ENCODE measurements at regions not wholly inside any gene's neighbourhood (a gene's known extent, or its start where the extent isn't known, plus 50 kb on each side); places are given as distances from the start of the nearest gene placed in this dataset.

DNA sequence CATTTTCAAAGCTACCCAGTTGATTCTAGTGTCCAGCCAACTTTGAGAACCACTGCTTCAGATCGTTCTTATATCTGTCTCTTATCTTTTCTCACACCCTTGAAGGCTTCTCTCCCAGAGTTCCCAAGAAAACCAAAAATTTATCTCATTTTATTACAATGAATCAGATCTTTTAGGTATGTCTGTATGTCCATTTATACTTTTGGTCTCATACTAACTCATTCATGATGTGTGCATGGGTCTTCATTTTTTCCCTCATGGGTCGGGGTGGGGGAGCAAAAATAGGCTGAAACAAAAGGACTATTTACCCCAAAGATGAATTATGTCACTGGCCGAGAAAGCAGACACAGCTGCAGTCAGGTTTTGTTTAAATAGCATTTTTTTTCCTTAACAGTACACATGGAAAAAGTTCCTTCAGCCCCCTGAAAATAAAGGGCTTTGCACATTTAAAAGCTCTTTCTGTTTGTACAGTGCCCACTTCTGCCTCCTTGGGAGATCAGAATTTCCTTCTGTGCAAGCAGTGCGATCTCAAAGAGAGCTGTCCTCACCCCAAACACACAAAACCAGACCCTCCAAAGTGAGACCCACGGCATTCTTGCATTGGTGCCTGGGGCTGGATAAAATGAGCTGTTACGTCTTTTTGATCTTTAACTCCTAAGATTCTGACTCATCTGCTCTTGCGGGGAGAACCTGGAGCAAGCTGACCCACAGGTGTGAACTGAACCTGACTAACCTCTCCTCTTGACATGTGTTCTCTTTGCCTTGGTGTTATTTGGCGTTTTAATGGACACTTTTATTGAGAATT, 251.2 kb upstream of the ELAC2 start:
- H3K9me3 Mint-ChIP-seq: no peaks in the 10 kb centered on the region
- TF ChIP-seq, protein P1, sequence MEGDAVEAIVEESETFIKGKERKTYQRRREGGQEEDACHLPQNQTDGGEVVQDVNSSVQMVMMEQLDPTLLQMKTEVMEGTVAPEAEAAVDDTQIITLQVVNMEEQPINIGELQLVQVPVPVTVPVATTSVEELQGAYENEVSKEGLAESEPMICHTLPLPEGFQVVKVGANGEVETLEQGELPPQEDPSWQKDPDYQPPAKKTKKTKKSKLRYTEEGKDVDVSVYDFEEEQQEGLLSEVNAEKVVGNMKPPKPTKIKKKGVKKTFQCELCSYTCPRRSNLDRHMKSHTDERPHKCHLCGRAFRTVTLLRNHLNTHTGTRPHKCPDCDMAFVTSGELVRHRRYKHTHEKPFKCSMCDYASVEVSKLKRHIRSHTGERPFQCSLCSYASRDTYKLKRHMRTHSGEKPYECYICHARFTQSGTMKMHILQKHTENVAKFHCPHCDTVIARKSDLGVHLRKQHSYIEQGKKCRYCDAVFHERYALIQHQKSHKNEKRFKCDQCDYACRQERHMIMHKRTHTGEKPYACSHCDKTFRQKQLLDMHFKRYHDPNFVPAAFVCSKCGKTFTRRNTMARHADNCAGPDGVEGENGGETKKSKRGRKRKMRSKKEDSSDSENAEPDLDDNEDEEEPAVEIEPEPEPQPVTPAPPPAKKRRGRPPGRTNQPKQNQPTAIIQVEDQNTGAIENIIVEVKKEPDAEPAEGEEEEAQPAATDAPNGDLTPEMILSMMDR (IDR thresholded peaks at IDR 0.05): no peak
- DNase-seq (no peak), ATAC-seq (ENCODE audit: low read depth) (no peak)
- H3K4me1 Mint-ChIP-seq: no peaks in the 10 kb centered on the region
- H3K36me3 Mint-ChIP-seq (ENCODE audit: low read depth): no peaks in the 10 kb centered on the region
- POLR2A ChIA-PET: no interaction called here
- H3K4me3 Mint-ChIP-seq: no peak overlapping the region
- intact Hi-C loops (cut with micrococcal nuclease): no loop called here
- no peaks in the 10 kb centered on the region for H3K27me3 Mint-ChIP-seq
- H3K27ac Mint-ChIP-seq: no peak overlapping the region
- CTCF ChIA-PET: no interaction called here

GRCh38 chr17:13266606-13267005, 248.8 kb upstream of the ELAC2 start:
- no peak overlapping the region for H3K27ac Mint-ChIP-seq
- intact Hi-C loops (cut with micrococcal nuclease): no loop called here
- H3K4me1 Mint-ChIP-seq: no peaks in the 10 kb centered on the region
- no peak overlapping the region for H3K4me3 Mint-ChIP-seq
- TF ChIP-seq, protein P1 (IDR thresholded peaks at IDR 0.05): no peak
- CTCF ChIA-PET: no interaction called here
- no peak for ATAC-seq (ENCODE audit: low read depth)
- H3K27me3 Mint-ChIP-seq: no peaks in the 10 kb centered on the region
- no peaks in the 10 kb centered on the region for H3K36me3 Mint-ChIP-seq (ENCODE audit: low read depth)
- no peaks in the 10 kb centered on the region for H3K9me3 Mint-ChIP-seq
- no peak for DNase-seq
- POLR2A ChIA-PET: no interaction called here

GRCh38 chr17:13265311-13265710, 247.5 kb upstream of the ELAC2 start:
- ATAC-seq (ENCODE audit: low read depth): no peak

GRCh38 chr17:13263746-13264145, 245.9 kb upstream of the ELAC2 start:
- ChIA-PET CTCF (no interaction called here), POLR2A (no interaction called here)
- Mint-ChIP-seq H3K27me3 (no peaks in the 10 kb centered on the region), H3K4me1 (no peaks in the 10 kb centered on the region), H3K36me3 (ENCODE audit: low read depth) (no peaks in the 10 kb centered on the region), H3K9me3 (no peaks in the 10 kb centered on the region), H3K27ac (no peak overlapping the region), H3K4me3 (no peak overlapping the region)
- ATAC-seq (ENCODE audit: low read depth) (no peak), DNase-seq (no peak)
- TF ChIP-seq, protein P1 (IDR thresholded peaks at IDR 0.05): no peak
- intact Hi-C loops (cut with micrococcal nuclease): no loop called here

More at GRCh38 chr17:13265311-13265710, 247.5 kb upstream of the ELAC2 start:
- POLR2A ChIA-PET: no interaction called here
- intact Hi-C loops (cut with micrococcal nuclease): no loop called here
- Mint-ChIP-seq H3K27ac (no peak overlapping the region), H3K36me3 (ENCODE audit: low read depth) (no peaks in the 10 kb centered on the region), H3K4me3 (no peak overlapping the region), H3K27me3 (no peaks in the 10 kb centered on the region), H3K9me3 (no peaks in the 10 kb centered on the region), H3K4me1 (no peaks in the 10 kb centered on the region)
- DNase-seq: no peak
- CTCF ChIA-PET: no interaction called here
- TF ChIP-seq, protein P1 (IDR thresholded peaks at IDR 0.05): no peak

DNA sequence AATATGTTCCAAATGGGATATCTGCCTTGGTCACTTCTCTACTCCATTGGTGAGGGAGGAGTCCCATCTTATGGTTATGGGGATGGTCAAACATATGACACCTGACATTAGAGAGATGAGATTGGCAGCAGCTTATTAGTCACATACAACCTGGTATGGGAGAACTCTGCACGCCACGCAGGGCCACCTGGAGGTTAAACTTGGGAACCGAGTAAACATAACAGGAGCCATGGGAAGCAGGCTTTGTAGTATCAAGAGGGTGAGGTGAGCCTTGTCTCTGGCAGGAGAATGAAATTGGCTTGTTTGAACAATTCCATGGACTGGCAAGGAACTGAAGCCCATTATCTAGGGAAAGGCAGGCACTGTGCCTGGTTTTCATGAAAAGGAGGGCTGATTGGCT, 238.7 kb upstream of the ELAC2 start:
- no peak overlapping the region for H3K27ac Mint-ChIP-seq
- no peaks in the 10 kb centered on the region for H3K36me3 Mint-ChIP-seq (ENCODE audit: low read depth)
- ChIA-PET CTCF (no interaction called here), POLR2A (no interaction called here)
- TF ChIP-seq, protein P1 (IDR thresholded peaks at IDR 0.05): no peak
- intact Hi-C loops (cut with micrococcal nuclease): no loop called here
- no peak for ATAC-seq (ENCODE audit: low read depth)
- no peaks in the 10 kb centered on the region for H3K27me3 Mint-ChIP-seq
- no peaks in the 10 kb centered on the region for H3K4me1 Mint-ChIP-seq
- H3K4me3 Mint-ChIP-seq: no peak overlapping the region
- DNase-seq: no peak
- no peaks in the 10 kb centered on the region for H3K9me3 Mint-ChIP-seq

Measured in activated B cell treated with CpG ODN at 0.5 μM for 24 hours (primary cell).